ENCODE measurements at regions not wholly inside any gene's neighbourhood (a gene's known extent, or its start where the extent isn't known, plus 50 kb on each side); places are given as distances from the start of the nearest gene placed in this dataset.

DNA sequence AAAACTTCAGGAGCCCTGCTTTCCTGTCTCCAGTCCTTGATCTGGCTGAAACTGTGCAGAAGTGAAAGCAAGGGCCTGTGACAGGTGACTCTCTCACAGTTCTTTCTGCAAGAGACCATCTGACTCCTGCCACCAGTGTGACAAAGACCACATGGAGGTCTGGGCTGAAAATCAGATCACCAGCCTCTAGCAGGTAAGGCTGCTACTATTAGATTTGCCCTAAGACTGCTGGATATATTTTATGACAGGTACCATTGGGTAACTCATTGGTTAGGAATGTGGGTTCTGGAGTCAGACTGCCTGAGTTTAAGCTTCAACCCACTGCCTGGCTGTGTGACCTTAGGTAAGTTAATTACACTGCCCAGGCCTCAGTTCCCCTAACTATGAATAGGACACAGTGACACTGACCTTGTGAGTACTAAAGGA, 163.3 kb upstream of the SLC7A11 start:
- TF ChIP-seq, protein P1, sequence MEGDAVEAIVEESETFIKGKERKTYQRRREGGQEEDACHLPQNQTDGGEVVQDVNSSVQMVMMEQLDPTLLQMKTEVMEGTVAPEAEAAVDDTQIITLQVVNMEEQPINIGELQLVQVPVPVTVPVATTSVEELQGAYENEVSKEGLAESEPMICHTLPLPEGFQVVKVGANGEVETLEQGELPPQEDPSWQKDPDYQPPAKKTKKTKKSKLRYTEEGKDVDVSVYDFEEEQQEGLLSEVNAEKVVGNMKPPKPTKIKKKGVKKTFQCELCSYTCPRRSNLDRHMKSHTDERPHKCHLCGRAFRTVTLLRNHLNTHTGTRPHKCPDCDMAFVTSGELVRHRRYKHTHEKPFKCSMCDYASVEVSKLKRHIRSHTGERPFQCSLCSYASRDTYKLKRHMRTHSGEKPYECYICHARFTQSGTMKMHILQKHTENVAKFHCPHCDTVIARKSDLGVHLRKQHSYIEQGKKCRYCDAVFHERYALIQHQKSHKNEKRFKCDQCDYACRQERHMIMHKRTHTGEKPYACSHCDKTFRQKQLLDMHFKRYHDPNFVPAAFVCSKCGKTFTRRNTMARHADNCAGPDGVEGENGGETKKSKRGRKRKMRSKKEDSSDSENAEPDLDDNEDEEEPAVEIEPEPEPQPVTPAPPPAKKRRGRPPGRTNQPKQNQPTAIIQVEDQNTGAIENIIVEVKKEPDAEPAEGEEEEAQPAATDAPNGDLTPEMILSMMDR (IDR thresholded peaks at IDR 0.05) = no peak
- no peak for TF ChIP-seq POLR2A (IDR thresholded peaks at IDR 0.05)
